Keratinocyte (primary cell): ENCODE measurements at regions not wholly inside any gene's neighbourhood (a gene's known extent, or its start where the extent isn't known, plus 50 kb on each side); places are given as distances from the start of the nearest gene placed in this dataset.

Experiments used
- DNase-seq: peaks from one replicate; pipeline ENCODE4 v3.0.0-alpha.2; 2011; ENCODE audit warnings: low read depth, missing footprints, low spot score
- FAIRE-seq: peaks from 2 replicates; lab custom pipeline; 2011; peaks lifted over from hg19 to GRCh38; lab: Jason Lieb, UNC
- H2AFZ ChIP-seq: 2 replicates; pipeline ENCODE4 v1.6.0; 2012; ENCODE audit warnings: low read length, control low read depth, inconsistent platforms; ENCODE audit not compliant: control insufficient read depth
- H3K27ac ChIP-seq: 2 replicates; pipeline ENCODE4 v1.5.1; 2011; ENCODE audit warnings: low read length; ENCODE audit not compliant: control insufficient read depth, insufficient read depth
- H3K27me3 ChIP-seq: 3 replicates; pipeline ENCODE4 v1.6.0; 2011; ENCODE audit warnings: low read length; ENCODE audit not compliant: control insufficient read depth, insufficient read depth; ENCODE audit errors: extremely low read depth
- H3K36me3 ChIP-seq, 2 experiments: 2 replicates in 1 of 2; 3 replicates in 1 of 2; pipeline ENCODE4 v1.5.1; 2011; ENCODE audit warnings: low read length in 2 of 2, mild to moderate bottlenecking in 1 of 2; ENCODE audit not compliant: control insufficient read depth in 2 of 2, insufficient read depth in 2 of 2; ENCODE audit errors: extremely low read depth in 1 of 2
- H3K4me1 ChIP-seq: 3 replicates; pipeline ENCODE4 v1.5.1; 2011; ENCODE audit warnings: low read length; ENCODE audit not compliant: control insufficient read depth, insufficient read depth; ENCODE audit errors: extremely low read depth
- H3K4me2 ChIP-seq: 3 replicates; pipeline ENCODE4 v1.6.0; 2011; ENCODE audit warnings: low read depth, low read length; ENCODE audit not compliant: control insufficient read depth, insufficient read depth; ENCODE audit errors: extremely low read depth
- H3K4me3 ChIP-seq, 3 experiments: fragments of 200-600 bp in 1 of 3; sonication (generic) in 1 of 3; 2 replicates in 2 of 3; 3 replicates in 1 of 3; pipeline ENCODE4 v1.5.1; 2011 to 2016; ENCODE audit warnings: low read length in 3 of 3, mild to moderate bottlenecking in 3 of 3, control low read depth in 2 of 3, inconsistent platforms in 1 of 3, low read depth in 1 of 3, mixed read lengths in 1 of 3, mixed run types in 1 of 3, moderate library complexity in 1 of 3; ENCODE audit not compliant: control insufficient read depth in 2 of 3, insufficient read depth in 2 of 3; ENCODE audit errors: extremely low read depth in 1 of 3
- H3K79me2 ChIP-seq: 2 replicates; pipeline ENCODE4 v1.6.0; 2012; ENCODE audit warnings: low read length; ENCODE audit not compliant: control insufficient read depth, insufficient read depth
- H3K9ac ChIP-seq: 3 replicates; pipeline ENCODE4 v1.6.0; 2011; ENCODE audit warnings: low read length; ENCODE audit not compliant: control insufficient read depth, insufficient read depth; ENCODE audit errors: extremely low read depth
- H3K9me1 ChIP-seq: 3 replicates; pipeline ENCODE4 v1.6.0; 2011; ENCODE audit warnings: low read length; ENCODE audit not compliant: control insufficient read depth, insufficient read depth; ENCODE audit errors: extremely low read depth
- H3K9me3 ChIP-seq: 2 replicates; pipeline ENCODE4 v1.5.1; 2012; ENCODE audit warnings: low read depth, low read length; ENCODE audit not compliant: control insufficient read depth
- H4K20me1 ChIP-seq: 3 replicates; pipeline ENCODE4 v1.6.0; 2011; ENCODE audit warnings: low read length; ENCODE audit not compliant: control insufficient read depth, insufficient read depth; ENCODE audit errors: extremely low read depth
- CTCF ChIP-seq, 3 experiments: IDR thresholded peaks in 1 of 3; conservative IDR thresholded peaks in 1 of 3; optimal IDR thresholded peaks in 1 of 3; 2 replicates in 2 of 3; 3 replicates in 1 of 3; pipeline versions ENCODE3 to v1.5.1; 2011; ENCODE audit warnings: low read length in 3 of 3, mild to moderate bottlenecking in 3 of 3, moderate library complexity in 2 of 3, control low read depth in 1 of 3, inconsistent platforms in 1 of 3; ENCODE audit not compliant: insufficient read depth in 2 of 3; ENCODE audit errors: extremely low read depth in 1 of 3
- EZH2 ChIP-seq: IDR thresholded peaks from one replicate; pipeline ENCODE4 v1.6.1; 2012; ENCODE audit warnings: inconsistent platforms, mild to moderate bottlenecking, low read length, moderate library complexity
- dilution Hi-C: fragments of 300-500 bp; cut with MboI; formaldehyde crosslinking; loops from one replicate; pipeline ENCODE4 v1.7.0; 2020; ENCODE audit warnings: low sequenced_read_pairs; ENCODE audit not compliant: extremely low pct_ligation_motif_present

GRCh38 chr1:195876792-195877191, 731.4 kb downstream of the KCNT2 start:
- no peaks in the 10 kb centered on the region for H3K4me1 ChIP-seq
- H3K9me1 ChIP-seq = no peaks in the 10 kb centered on the region
- no peaks in the 10 kb centered on the region for H3K79me2 ChIP-seq
- H3K27ac ChIP-seq = no peak overlapping the region
- no peaks in the 10 kb centered on the region for H3K27me3 ChIP-seq
- no peaks in the 10 kb centered on the region for H3K9me3 ChIP-seq
- H3K9ac ChIP-seq = no peak overlapping the region
- H2AFZ ChIP-seq = no peak overlapping the region
- dilution Hi-C loops = no loop called here
- H3K4me2 ChIP-seq = no peak overlapping the region
- no peak overlapping the region for H3K4me3 ChIP-seq
- H4K20me1 ChIP-seq = no peaks in the 10 kb centered on the region
- no peak for TF ChIP-seq EZH2
- no peak for TF ChIP-seq CTCF (optimal IDR thresholded peaks at IDR 0.05 in 1 of 3, IDR thresholded peaks at IDR 0.05 in 1 of 3, conservative IDR thresholded peaks at IDR 0.05 in 1 of 3; ENCODE audit: extremely low read depth in 1 of 3, insufficient read depth in 2 of 3, low read length in 3 of 3)
- DNase-seq (no peak), FAIRE-seq (no peak)
- no peaks in the 10 kb centered on the region for H3K36me3 ChIP-seq

GRCh38 chr1:195872376-195872775, 735.9 kb downstream of the KCNT2 start:
- Histone ChIP-seq H3K36me3 (no peaks in the 10 kb centered on the region), H3K4me1 (no peaks in the 10 kb centered on the region), H2AFZ (no peak overlapping the region), H3K9me1 (no peaks in the 10 kb centered on the region), H3K27ac (no peak overlapping the region), H3K4me2 (no peak overlapping the region), H3K9ac (no peak overlapping the region), H3K79me2 (no peaks in the 10 kb centered on the region), H3K9me3 (no peaks in the 10 kb centered on the region), H4K20me1 (no peaks in the 10 kb centered on the region), H3K4me3 (no peak overlapping the region), H3K27me3 (no peaks in the 10 kb centered on the region)
- TF ChIP-seq CTCF (optimal IDR thresholded peaks at IDR 0.05 in 1 of 3, IDR thresholded peaks at IDR 0.05 in 1 of 3, conservative IDR thresholded peaks at IDR 0.05 in 1 of 3; ENCODE audit: extremely low read depth in 1 of 3, insufficient read depth in 2 of 3, low read length in 3 of 3) (no peak), EZH2 (no peak)
- no peak for FAIRE-seq
- DNase-seq = no peak
- dilution Hi-C loops = no loop called here
